RKO (cell line): ENCODE measurements at regions not wholly inside any gene's neighbourhood (a gene's known extent, or its start where the extent isn't known, plus 50 kb on each side); places are given as distances from the start of the nearest gene placed in this dataset.

Experiments used
- DNase-seq: peaks from one replicate; pipeline ENCODE4 v3.0.0-alpha.2; 2016; ENCODE audit warnings: low spot score

- DNase-seq: no peak
Observed at GRCh38 chr5:89457411-89458331, 574.7 kb upstream of the MEF2C start.

- no peak for DNase-seq
Observed at GRCh38 chr5:89452081-89452480, 569.1 kb upstream of the MEF2C start.

- no peak for DNase-seq
Observed at GRCh38 chr5:89451263-89451662, 568.3 kb upstream of the MEF2C start.

- DNase-seq: no peak
Observed at GRCh38 chr5:89450149-89450538, 567.2 kb upstream of the MEF2C start.

GRCh38 chr5:89449392-89450148, 566.6 kb upstream of the MEF2C start:
- no peak for DNase-seq

GRCh38 chr5:89447027-89447426, 564.0 kb upstream of the MEF2C start:
- DNase-seq: no peak

GRCh38 chr5:89445106-89445745, 562.2 kb upstream of the MEF2C start:
- DNase-seq: no peak

GRCh38 chr5:89444088-89444487, 561.1 kb upstream of the MEF2C start:
- DNase-seq: no peak

GRCh38 chr5:89443508-89443907, 560.5 kb upstream of the MEF2C start:
- no peak for DNase-seq

GRCh38 chr5:89441965-89442364, 559.0 kb upstream of the MEF2C start:
- DNase-seq: no peak

GRCh38 chr5:89440670-89441069, 557.7 kb upstream of the MEF2C start:
- no peak for DNase-seq

GRCh38 chr5:89437450-89438435, 554.8 kb upstream of the MEF2C start:
- DNase-seq: peak; percentile 27

- DNase-seq: no peak
Observed at GRCh38 chr5:89436464-89436863, 553.5 kb upstream of the MEF2C start.

GRCh38 chr5:89435347-89435746, 552.4 kb upstream of the MEF2C start:
- DNase-seq: no peak

GRCh38 chr5:89428624-89429023, 545.6 kb upstream of the MEF2C start:
- peak; percentile 1 for DNase-seq

GRCh38 chr5:89425062-89425461, 542.1 kb upstream of the MEF2C start:
- no peak for DNase-seq

- no peak for DNase-seq
Observed at GRCh38 chr5:89421035-89421434, 538.1 kb upstream of the MEF2C start.

- DNase-seq: no peak
Observed at GRCh38 chr5:89418407-89419085, 535.6 kb upstream of the MEF2C start.

- no peak for DNase-seq
Observed at GRCh38 chr5:89417990-89418389, 535.0 kb upstream of the MEF2C start.

- DNase-seq: no peak
Observed at GRCh38 chr5:89417515-89417914, 534.5 kb upstream of the MEF2C start.

GRCh38 chr5:89411891-89412290, 528.9 kb upstream of the MEF2C start:
- no peak for DNase-seq
